ENCODE measurements at regions not wholly inside any gene's neighbourhood (a gene's known extent, or its start where the extent isn't known, plus 50 kb on each side); places are given as distances from the start of the nearest gene placed in this dataset.

GRCh38 chr1:108057541-108057940 is 92.6 kb upstream of the VAV3 start:
- Histone ChIP-seq H3K4me3 (no peak overlapping the region), H3K4me1 (peaks cover 0 to 41% of the 10 kb centered on the region in 2 donors), H3K36me3 (no peaks in the 10 kb centered on the region), H3K27me3 (no peaks in the 10 kb centered on the region), H3K27ac (peak overlapping the region in 1 of 2 donors; percentile 45), H3K9me3 (peaks cover 0 to 12% of the 10 kb centered on the region in 2 donors)
- no peak for TF ChIP-seq CTCF (IDR thresholded peaks at IDR 0.05)
- intact Hi-C loops (cut with DNase I), result no loop called here
- ATAC-seq, result peak; percentile 64
- peak in 2 of 4 donors; percentile 62 to 76 for DNase-seq

DNA sequence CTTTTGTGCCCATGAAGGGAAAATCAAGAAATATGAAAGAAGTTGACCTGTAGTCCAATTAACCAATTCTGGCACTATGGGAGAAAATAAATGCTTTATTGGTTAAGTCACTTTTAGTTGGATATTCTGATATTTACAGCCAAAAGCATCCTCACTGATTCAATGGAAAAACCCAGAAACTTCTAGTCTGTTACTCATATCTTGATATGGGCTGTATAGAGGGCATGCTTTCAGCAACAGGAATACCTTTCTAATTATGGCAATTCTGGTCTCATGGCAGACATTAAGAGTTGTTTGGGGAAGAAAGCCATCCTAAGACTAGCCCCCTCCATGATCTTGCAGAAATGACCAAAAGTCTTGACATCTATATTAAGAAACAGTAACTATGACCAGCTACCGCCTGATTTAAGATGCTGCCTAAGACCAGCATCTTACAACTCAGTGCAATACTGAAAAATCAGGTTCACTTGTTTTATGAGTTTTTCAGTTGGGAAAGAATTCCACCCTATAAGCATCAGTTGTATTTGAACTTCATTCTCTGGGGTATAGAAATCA is 91.5 kb upstream of the VAV3 start:
- intact Hi-C loops (cut with DNase I), result no loop called here
- DNase-seq (no peak), ATAC-seq (no peak)
- Histone ChIP-seq H3K9me3 (peaks cover 0 to 4% of the 10 kb centered on the region in 2 donors), H3K27ac (no peak overlapping the region), H3K4me1 (peaks cover 6 to 52% of the 10 kb centered on the region in 2 donors), H3K27me3 (no peaks in the 10 kb centered on the region), H3K36me3 (no peaks in the 10 kb centered on the region), H3K4me3 (no peak overlapping the region)
- no peak for TF ChIP-seq CTCF (IDR thresholded peaks at IDR 0.05)

GRCh38 chr1:108055387-108055786 is 90.4 kb upstream of the VAV3 start:
- H3K4me1 ChIP-seq, result peaks cover 13 to 63% of the 10 kb centered on the region in 2 donors
- no peak for TF ChIP-seq CTCF (IDR thresholded peaks at IDR 0.05)
- intact Hi-C loops (cut with DNase I), result no loop called here

GRCh38 chr1:108054396-108054795 is 89.4 kb upstream of the VAV3 start:
- DNase-seq (no peak), ATAC-seq (no peak)
- TF ChIP-seq CTCF (IDR thresholded peaks at IDR 0.05), result no peak
- no peaks in the 10 kb centered on the region for H3K27me3 ChIP-seq
- peaks cover 14 to 73% of the 10 kb centered on the region in 2 donors for H3K4me1 ChIP-seq
- no peak overlapping the region for H3K27ac ChIP-seq
- H3K36me3 ChIP-seq, result no peaks in the 10 kb centered on the region
- intact Hi-C loops (cut with DNase I), result no loop called here
- H3K4me3 ChIP-seq, result no peak overlapping the region
- no peaks in the 10 kb centered on the region for H3K9me3 ChIP-seq

More at GRCh38 chr1:108055387-108055786, 90.4 kb upstream of the VAV3 start:
- DNase-seq (no peak), ATAC-seq (no peak)
- H3K27me3 ChIP-seq, result no peaks in the 10 kb centered on the region
- no peak overlapping the region for H3K4me3 ChIP-seq
- no peaks in the 10 kb centered on the region for H3K36me3 ChIP-seq
- no peaks in the 10 kb centered on the region for H3K9me3 ChIP-seq
- no peak overlapping the region for H3K27ac ChIP-seq

DNA sequence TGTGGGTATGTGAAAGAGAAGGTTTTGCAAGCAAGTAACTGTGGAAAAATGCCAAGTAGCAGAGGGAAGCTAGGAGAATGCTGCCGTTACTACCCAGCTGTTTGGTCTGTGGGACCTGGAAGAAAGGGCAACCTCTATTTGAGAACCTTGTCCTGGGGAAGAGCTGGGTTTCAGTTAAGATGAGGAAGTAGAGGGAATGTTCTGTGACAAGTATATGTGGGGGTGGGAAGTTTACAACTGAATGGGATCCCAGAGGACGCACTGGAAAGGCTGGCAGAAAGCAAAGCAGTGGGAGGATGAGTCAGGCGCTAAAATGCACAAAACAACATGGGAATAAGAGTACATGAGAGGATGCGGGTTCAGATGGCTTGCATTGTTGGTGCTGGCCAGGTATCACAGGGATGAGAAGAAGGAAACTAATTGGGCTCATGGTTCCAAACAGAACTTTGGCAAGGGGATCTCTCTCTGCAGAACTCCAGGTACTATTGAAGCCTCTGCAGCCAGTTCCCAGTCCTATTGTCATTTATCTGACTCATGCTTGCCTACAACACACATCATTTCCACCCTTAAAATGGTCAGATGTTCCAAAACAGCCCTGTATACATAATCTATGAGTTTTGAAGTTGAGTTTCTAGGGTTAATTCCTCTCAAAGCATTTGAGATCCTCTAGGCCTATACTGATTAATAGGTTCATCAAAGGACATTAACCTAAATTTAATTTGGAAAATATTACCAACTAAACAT is 88.5 kb upstream of the VAV3 start:
- intact Hi-C loops (cut with DNase I), result no loop called here
- no peak for TF ChIP-seq CTCF (IDR thresholded peaks at IDR 0.05)
- Histone ChIP-seq H3K4me3 (no peak overlapping the region), H3K9me3 (no peaks in the 10 kb centered on the region), H3K4me1 (peaks cover 14 to 82% of the 10 kb centered on the region in 2 donors), H3K27ac (no peak overlapping the region), H3K27me3 (no peaks in the 10 kb centered on the region), H3K36me3 (no peaks in the 10 kb centered on the region)
- peak; percentile 36 for ATAC-seq
- DNase-seq, result no peak
